ENCODE measurements at regions not wholly inside any gene's neighbourhood (a gene's known extent, or its start where the extent isn't known, plus 50 kb on each side); places are given as distances from the start of the nearest gene placed in this dataset.

- no peak for TF ChIP-seq CHD7 (IDR thresholded peaks at IDR 0.05; ENCODE audit: insufficient replicate concordance, low read length)
- no peak for TF ChIP-seq POLR2AphosphoS5 (IDR thresholded peaks at IDR 0.05; ENCODE audit: low read depth, low read length)
- TF ChIP-seq CTCF (IDR thresholded peaks at IDR 0.05; ENCODE audit: control extremely low read depth in 1 of 3, insufficient read depth in 1 of 3, low read depth in 1 of 3, low read length in 3 of 3): no peak
- no peak for TF ChIP-seq JUND (IDR thresholded peaks at IDR 0.05; ENCODE audit: low read length)
- no peak for TF ChIP-seq SP4 (IDR thresholded peaks at IDR 0.05; ENCODE audit: low read length)
- no peak for TF ChIP-seq BRCA1 (IDR thresholded peaks at IDR 0.05; ENCODE audit: low read depth, low read length)
- no peak for TF ChIP-seq KDM1A (IDR thresholded peaks at IDR 0.05; ENCODE audit: borderline replicate concordance, low read length)
- no peak for TF ChIP-seq RFX5 (IDR thresholded peaks at IDR 0.05; ENCODE audit: borderline replicate concordance, low read depth, low read length)
Observed at GRCh38 chr9:88776717-88777497, 214.4 kb upstream of the S1PR3 start (continued).

All from H1 (cell line).